GM23338 (cell line): ENCODE measurements at regions not wholly inside any gene's neighbourhood (a gene's known extent, or its start where the extent isn't known, plus 50 kb on each side); places are given as distances from the start of the nearest gene placed in this dataset.

Source experiments
- CREB1 ChIP-seq: fragments of 250-450 bp; sonication (Bioruptor Pico); IDR thresholded peaks from 2 replicates; pipeline ENCODE4 v1.5.0; 2020; ENCODE audit warnings: low read depth, mild to moderate bottlenecking, moderate library complexity
- CTCF ChIP-seq, 2 experiments: fragments of 200-600 bp in 1 of 2; sonication (generic) in 1 of 2; conservative IDR thresholded peaks; 2 replicates each; pipeline versions ENCODE4 v1.5.1 to v1.6.1; 2016 to 2017; ENCODE audit warnings: antibody characterized with exemption in 2 of 2, low read depth in 2 of 2, mild to moderate bottlenecking in 2 of 2, moderate library complexity in 1 of 2
- ETS1 ChIP-seq: IDR thresholded peaks from 2 replicates; pipeline ENCODE4 v1.6.1; 2016; ENCODE audit warnings: antibody characterized with exemption
- REST ChIP-seq: IDR thresholded peaks from one replicate; pipeline ENCODE4 v1.6.1; 2018; ENCODE audit warnings: antibody characterized with exemption; ENCODE audit not compliant: unreplicated experiment

GRCh38 chr16:85449191-85449884 is 163.8 kb upstream of the GSE1 start:
- TF ChIP-seq CTCF (conservative IDR thresholded peaks at IDR 0.05; ENCODE audit: low read depth in 2 of 2) (no peak), ETS1 (no peak), CREB1 (CRISPR knock-in tag) (no peak), REST (no peak)
